Activated T-helper 2 cell treated with anti-CD3 and anti-CD28 coated beads, Interferon-gamma antibody, Interleukin-2, Interleukin-4, amounts not matched to agents 10 μg/mL and 5 μg/mL and 100 μg/mL, durations not matched to agents 14 hours and 24 hours and 36 hours (primary cell): ENCODE measurements at regions not wholly inside any gene's neighbourhood (a gene's known extent, or its start where the extent isn't known, plus 50 kb on each side); places are given as distances from the start of the nearest gene placed in this dataset.
"Not testable (repeated sequence)": the region's sequence is repeated elsewhere in the genome, so short reads cannot be mapped to it uniquely, and the experiment has no call there.

Experiments used
- DNase-seq: peaks from one replicate; pipeline ENCODE4 v3.0.0; 2021; ENCODE audit warnings: low spot score
- H3K27ac Mint-ChIP-seq: one replicate; pipeline ENCODE4 v1.8.0; 2021; ENCODE audit warnings: mixed read lengths
- H3K27me3 Mint-ChIP-seq: one replicate; pipeline ENCODE4 v1.8.0; 2021; ENCODE audit warnings: low read depth, mixed read lengths
- H3K36me3 Mint-ChIP-seq: one replicate; pipeline ENCODE4 v1.8.0; 2021; ENCODE audit warnings: low read depth, mixed read lengths
- H3K4me1 Mint-ChIP-seq: one replicate; pipeline ENCODE4 v1.8.0; 2021; ENCODE audit warnings: low read depth, mixed read lengths
- H3K4me3 Mint-ChIP-seq: one replicate; pipeline ENCODE4 v1.8.0; 2021; ENCODE audit warnings: low read depth, mild to moderate bottlenecking, moderate library complexity, mixed read lengths
- H3K9me3 Mint-ChIP-seq: one replicate; pipeline ENCODE4 v1.8.0; 2021; ENCODE audit warnings: mixed read lengths
- intact Hi-C: fragments of 100-400 bp; cut with micrococcal nuclease; formaldehyde crosslinking; loops from one replicate; pipeline ENCODE4 v1.15.1; 2023

DNA sequence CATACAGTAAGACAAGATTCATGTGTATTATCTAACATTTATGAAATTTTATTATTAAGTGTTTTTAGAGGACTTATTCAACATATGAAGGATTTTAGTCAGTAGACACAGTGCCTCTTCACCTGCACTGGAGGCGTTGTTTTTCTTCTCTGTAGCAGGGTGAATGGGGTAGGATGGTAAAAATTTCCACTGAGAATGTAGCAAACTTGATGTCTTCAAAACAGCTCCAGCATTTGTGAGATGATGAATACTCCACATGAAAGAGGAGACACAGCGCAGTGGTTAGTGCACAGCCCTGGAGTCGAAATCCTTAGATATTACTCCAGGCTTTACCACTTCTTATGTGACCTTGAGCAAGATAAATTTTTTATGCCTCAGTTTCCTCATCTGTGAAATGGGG lies 110.5 kb upstream of the AHI1 start:
- Mint-ChIP-seq H3K9me3 (peaks cover 20% of the 10 kb centered on the region), H3K27ac (no peak overlapping the region), H3K36me3 (peaks cover 48% of the 10 kb centered on the region), H3K4me1 (peaks cover 31% of the 10 kb centered on the region), H3K4me3 (no peak overlapping the region), H3K27me3 (no peaks in the 10 kb centered on the region)
- DNase-seq: no peak
- intact Hi-C loops: no loop called here

DNA sequence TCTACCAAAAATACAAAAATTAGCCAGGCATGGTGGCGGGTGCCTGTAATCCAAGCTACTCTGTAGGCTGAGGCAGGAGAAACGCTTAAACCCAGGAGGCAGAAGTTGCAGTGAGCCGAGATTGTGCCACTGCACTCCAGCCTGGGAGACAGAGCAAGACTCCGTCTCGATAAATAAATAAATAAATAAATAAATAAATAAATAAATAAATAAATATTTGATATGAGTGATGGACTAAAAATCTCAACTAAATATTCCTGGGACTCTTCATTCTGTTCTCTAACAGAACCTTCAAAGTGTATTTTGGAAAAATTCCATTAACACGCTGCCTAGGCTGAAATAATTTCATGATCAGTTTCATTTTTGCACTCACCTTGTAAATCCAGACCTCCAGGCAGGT lies 112.7 kb upstream of the AHI1 start:
- intact Hi-C loops, H3K27ac Mint-ChIP-seq, DNase-seq, H3K27me3 Mint-ChIP-seq, H3K4me3 Mint-ChIP-seq: not testable (repeated sequence)
- Mint-ChIP-seq H3K36me3 (peaks cover 31% of the 10 kb centered on the region), H3K9me3 (peaks cover 20% of the 10 kb centered on the region), H3K4me1 (peaks cover 22% of the 10 kb centered on the region)

DNA sequence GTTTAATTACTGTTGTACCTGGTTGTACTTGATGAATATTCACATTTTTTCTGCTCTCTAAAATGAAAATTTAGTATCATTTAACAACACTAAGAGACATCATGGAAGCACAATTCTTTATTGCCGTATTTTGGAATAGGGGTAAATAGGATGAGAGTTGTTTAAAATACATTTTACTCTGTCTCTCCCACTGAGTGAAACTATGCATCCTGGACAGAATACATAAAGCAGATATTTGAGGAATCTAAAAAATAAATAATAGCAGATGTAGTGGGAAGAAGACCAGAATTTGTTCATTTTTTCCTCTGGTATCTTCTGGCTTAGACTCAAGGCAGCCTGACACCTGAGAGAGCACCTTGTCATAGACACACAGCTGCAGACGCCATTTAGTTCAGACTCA lies 119.1 kb upstream of the AHI1 start:
- intact Hi-C loops: no loop called here
- H3K4me3 Mint-ChIP-seq: no peak overlapping the region
- H3K27me3 Mint-ChIP-seq: no peaks in the 10 kb centered on the region
- H3K27ac Mint-ChIP-seq: peak overlapping the region; percentile 31
- peaks cover 25% of the 10 kb centered on the region for H3K9me3 Mint-ChIP-seq
- DNase-seq: no peak
- H3K4me1 Mint-ChIP-seq: peaks cover 18% of the 10 kb centered on the region
- peaks cover 42% of the 10 kb centered on the region for H3K36me3 Mint-ChIP-seq

DNA sequence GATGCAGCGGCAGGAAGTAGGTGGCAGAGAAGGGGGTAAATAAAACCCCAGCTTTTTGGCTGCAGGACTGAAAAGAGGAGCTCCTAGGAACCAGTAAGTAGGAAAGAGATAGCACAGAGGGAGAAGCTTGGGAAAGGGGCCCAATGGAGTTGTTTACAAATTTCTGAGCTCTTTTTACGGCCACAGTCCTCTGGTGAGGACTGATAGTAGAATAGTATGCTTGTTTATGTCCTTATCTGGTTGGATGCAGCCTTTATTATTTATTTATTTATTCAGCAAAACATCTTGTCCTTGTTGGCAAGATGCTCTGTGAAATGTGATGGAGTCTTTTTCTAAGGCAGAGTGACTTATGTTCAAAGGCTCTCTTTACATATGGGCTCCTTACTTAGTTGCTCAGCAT lies 119.7 kb upstream of the AHI1 start:
- intact Hi-C loops: no loop called here

DNA sequence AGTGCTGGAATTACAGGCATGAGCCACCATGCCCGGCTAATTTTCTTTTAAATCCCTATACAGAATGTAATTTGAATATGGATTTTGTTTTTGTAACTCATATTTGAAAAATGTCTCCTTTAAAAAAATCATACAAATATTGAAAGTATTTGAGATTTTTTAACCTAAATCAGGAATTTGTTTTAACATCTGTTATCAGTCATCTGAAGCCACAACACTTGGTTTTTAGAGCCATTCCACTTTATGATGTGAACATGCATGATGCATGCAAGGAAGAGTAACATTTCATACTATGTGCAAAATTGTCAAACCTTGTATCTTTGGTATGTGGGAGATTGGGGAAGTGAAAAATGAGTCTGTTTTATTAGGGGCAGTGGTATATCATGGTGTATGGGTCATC lies 124.5 kb upstream of the AHI1 start:
- intact Hi-C loops: no loop called here
- Mint-ChIP-seq H3K27ac (peak overlapping the region; percentile 60), H3K9me3 (peaks cover 39% of the 10 kb centered on the region), H3K4me3 (no peak overlapping the region), H3K4me1 (peaks cover 45% of the 10 kb centered on the region), H3K27me3 (no peaks in the 10 kb centered on the region), H3K36me3 (peaks cover 69% of the 10 kb centered on the region)
- DNase-seq: no peak

More for the DNA sequence above, 119.7 kb upstream of the AHI1 start:
- peaks cover 24% of the 10 kb centered on the region for H3K9me3 Mint-ChIP-seq
- H3K4me1 Mint-ChIP-seq: peaks cover 21% of the 10 kb centered on the region
- no peak for DNase-seq
- no peak overlapping the region for H3K4me3 Mint-ChIP-seq
- peak overlapping the region; percentile 31 for H3K27ac Mint-ChIP-seq
- H3K27me3 Mint-ChIP-seq: no peaks in the 10 kb centered on the region
- peaks cover 44% of the 10 kb centered on the region for H3K36me3 Mint-ChIP-seq

DNA sequence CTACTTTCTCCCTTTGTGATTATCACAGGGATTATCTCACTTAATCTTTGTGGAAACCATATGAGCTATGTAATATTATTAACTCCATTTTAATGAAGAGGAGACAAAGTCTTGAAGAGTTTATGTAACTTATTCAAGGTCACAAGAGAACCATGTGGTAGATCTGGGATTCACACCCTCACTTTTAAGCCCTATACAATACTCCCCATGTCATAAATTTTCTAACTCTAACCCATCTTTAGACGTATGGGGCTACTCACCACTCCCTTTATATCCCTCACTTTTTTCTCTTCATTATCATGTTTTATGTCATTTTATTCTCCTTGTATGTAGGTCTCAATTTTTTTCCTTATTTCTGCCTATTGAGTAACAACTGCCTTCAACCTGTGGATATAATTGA lies 126.4 kb upstream of the AHI1 start:
- peaks cover 57% of the 10 kb centered on the region for H3K9me3 Mint-ChIP-seq
- H3K4me1 Mint-ChIP-seq: peaks cover 63% of the 10 kb centered on the region
- peaks cover 83% of the 10 kb centered on the region for H3K36me3 Mint-ChIP-seq
- peak overlapping the region; percentile 98 for H3K27ac Mint-ChIP-seq
- intact Hi-C loops: loop anchor here (1.0 to 2.0 kb wide), 6 partner anchors 16 to 87 kb away; no protein-coding TSS in a partner anchor
- DNase-seq: no peak
- peak overlapping the region; percentile 20 for H3K4me3 Mint-ChIP-seq
- H3K27me3 Mint-ChIP-seq: no peaks in the 10 kb centered on the region

DNA sequence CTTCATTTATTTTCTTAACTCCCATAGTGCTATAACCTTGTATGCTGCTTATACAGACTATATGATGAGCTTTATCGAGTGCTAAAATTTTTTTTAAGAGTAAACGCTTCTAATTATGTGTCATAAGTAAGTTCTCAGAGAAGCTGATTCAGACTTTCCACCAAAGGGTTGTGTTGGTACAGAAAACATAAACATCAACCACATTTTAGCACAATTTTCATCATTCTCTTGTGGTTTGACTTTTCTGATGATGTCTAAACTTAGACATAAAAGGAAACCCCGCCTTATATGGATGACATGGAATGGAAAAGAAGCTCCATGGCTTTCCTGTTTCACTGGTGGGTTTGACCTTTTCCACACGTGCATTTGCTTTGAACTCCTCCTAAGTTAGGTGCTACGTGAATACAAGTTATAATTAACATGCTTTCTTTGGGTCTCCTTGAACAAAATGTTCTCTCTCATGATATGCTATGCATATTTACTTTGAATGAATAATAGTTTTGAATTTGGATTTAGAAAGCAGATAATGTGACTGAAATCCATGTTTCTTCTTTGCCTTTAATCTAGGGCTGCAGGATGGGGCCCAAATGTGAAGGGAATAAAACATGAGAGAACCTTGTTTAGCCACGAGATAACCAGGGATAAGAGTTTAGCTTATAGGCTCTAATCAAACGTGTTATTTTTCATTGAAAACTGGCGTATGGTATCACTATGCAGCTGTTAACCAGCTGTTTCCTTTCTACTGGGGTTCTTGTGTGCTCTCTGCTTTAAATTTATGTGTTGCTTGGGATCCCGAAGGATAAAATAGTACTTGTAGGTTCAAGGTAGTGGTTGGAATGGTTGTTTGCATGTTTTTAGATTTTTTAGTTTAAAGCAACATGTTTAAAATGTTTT lies 127.1 kb upstream of the AHI1 start:
- H3K27ac Mint-ChIP-seq: peak overlapping the region; percentile 98
- peak; percentile 37 for DNase-seq
- peaks cover 61% of the 10 kb centered on the region for H3K9me3 Mint-ChIP-seq
- peaks cover 69% of the 10 kb centered on the region for H3K4me1 Mint-ChIP-seq
- H3K36me3 Mint-ChIP-seq: peaks cover 83% of the 10 kb centered on the region
- no peaks in the 10 kb centered on the region for H3K27me3 Mint-ChIP-seq
- intact Hi-C loops: loop anchor here (1.0 to 2.0 kb wide), 6 partner anchors 16 to 87 kb away; no protein-coding TSS in a partner anchor
- H3K4me3 Mint-ChIP-seq: peak overlapping the region; percentile 20

DNA sequence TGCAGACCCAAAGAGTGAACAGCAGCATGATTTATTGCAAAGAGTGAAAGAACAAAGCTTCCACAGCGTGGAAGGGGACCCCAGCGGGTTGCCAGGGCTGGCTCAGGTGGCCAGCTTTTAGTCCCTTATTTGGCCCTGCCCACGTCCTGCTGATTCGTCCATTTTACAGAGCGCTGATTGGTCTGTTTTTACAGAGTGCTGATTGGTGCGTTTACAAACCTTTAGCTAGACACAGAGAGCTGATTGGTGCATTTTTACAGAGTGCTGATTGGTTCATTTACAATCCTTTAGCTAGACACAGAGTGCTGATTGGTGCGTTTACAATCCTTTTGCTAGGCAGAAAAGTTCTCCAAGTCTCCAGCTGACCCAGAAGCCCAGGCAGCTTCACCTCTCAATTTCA lies 128.5 kb upstream of the AHI1 start:
- intact Hi-C loops, H3K4me3 Mint-ChIP-seq, H3K27me3 Mint-ChIP-seq, DNase-seq: not testable (repeated sequence)
- peak overlapping the region; percentile 98 for H3K27ac Mint-ChIP-seq
- peaks cover 73% of the 10 kb centered on the region for H3K4me1 Mint-ChIP-seq
- H3K9me3 Mint-ChIP-seq: peaks cover 56% of the 10 kb centered on the region
- peaks cover 80% of the 10 kb centered on the region for H3K36me3 Mint-ChIP-seq

DNA sequence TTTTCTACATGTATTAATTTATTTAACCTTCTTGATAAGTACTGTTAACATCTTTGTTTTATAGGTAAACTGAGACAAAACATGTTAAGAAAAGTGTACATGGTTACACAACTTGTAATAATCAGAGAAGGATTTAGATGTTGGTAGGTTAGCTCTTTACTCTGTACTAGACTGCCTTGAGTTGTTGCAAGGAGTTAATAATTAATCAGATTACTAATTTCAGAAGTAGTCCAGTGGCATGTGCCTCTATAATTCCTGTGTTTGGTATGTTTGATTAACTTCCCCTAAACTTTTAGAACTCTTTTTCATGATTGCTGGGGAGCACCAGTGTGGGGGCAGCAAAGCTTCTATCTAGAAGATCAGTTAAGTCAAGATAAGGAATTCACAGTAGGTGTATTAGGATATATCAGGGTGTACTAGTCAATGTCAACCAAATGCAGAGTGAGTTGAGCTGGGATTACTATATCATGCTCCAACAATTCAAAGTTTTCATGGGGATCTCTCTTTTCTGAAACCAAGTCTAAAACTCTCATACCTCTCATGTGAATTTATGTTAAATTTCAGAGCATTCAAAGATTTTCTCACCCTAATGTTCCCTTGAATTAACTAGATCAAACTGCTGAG lies 129.7 kb upstream of the AHI1 start:
- Mint-ChIP-seq H3K27ac (peak overlapping the region; percentile 98), H3K9me3 (peaks cover 56% of the 10 kb centered on the region), H3K4me3 (no peak overlapping the region), H3K36me3 (peaks cover 84% of the 10 kb centered on the region), H3K4me1 (peaks cover 77% of the 10 kb centered on the region), H3K27me3 (no peaks in the 10 kb centered on the region)
- DNase-seq: no peak
- intact Hi-C loops: no loop called here

DNA sequence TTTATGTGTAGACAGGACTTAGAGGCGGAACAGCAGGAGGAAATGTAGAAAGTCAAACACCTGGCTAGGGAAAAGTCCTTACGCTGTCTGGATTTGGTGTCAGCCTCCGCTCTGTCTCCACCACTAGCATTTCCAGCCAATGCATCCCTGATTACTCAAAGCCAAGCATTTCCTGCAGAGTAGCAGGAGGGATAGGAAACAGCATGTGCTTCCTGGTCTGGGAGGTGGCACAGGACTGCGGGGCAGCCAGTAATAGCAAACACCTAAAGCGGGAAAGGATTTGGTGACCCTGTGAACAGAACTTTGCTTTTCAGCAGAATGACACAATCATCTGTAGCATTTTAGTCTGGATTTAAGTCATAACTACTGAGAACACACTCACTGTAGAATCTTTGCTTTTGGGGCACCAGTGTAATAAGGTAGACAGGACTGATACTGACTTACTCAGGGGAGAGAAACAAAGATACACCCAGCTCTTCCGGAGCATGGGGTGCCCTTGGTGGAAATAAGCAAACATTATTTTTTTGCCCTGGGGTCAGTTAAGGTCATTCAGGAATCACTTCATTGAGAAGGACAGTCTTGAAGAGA lies 133.3 kb upstream of the AHI1 start:
- peak overlapping the region; percentile 78 for H3K27ac Mint-ChIP-seq
- H3K27me3 Mint-ChIP-seq: no peaks in the 10 kb centered on the region
- H3K9me3 Mint-ChIP-seq: peaks cover 57% of the 10 kb centered on the region
- no peak overlapping the region for H3K4me3 Mint-ChIP-seq
- intact Hi-C loops: no loop called here
- peaks cover 89% of the 10 kb centered on the region for H3K36me3 Mint-ChIP-seq
- H3K4me1 Mint-ChIP-seq: peaks cover 60% of the 10 kb centered on the region
- DNase-seq: no peak

DNA sequence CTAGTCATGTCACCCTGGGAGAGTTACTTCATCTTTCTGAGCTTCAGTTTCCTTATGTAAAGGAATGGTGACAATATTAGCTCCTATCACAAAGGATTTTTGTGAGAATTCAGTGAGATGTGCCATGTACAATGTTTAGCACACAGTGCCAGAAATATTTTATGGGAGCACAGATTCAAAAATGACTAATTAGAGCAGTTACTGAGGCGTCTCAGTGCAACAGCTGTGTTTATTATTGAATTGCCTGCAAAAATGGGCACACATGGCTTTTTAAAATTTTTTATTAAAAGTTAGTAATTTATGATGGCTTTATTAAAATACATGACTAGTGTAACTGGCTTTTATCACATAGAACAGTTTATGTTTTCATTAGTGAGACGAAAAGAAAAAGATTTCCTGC lies 134.3 kb upstream of the AHI1 start:
- no peak for DNase-seq
- intact Hi-C loops: no loop called here
- Mint-ChIP-seq H3K27ac (peak overlapping the region; percentile 56), H3K27me3 (no peaks in the 10 kb centered on the region), H3K9me3 (peaks cover 55% of the 10 kb centered on the region), H3K4me3 (no peak overlapping the region), H3K4me1 (peaks cover 60% of the 10 kb centered on the region), H3K36me3 (peaks cover 88% of the 10 kb centered on the region)

DNA sequence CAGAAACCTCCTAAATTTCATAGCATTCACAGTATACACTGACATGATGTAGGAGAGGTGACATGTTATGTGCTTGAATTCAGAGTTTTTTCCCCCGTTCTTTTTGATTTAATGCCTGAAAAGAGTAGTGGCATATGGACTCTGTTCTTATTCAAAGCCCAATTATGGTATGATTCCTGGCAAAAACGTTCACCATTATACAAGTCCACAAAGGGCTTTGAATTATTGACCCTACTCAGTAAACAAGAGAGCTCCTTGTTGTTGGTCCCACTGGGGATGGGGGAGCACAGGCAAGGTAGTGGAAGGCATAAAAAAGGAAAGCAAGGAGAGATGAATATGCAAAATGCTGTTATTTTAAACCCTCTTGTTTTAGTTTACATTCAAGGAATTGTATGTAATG lies 136.0 kb upstream of the AHI1 start:
- no peak for DNase-seq
- Mint-ChIP-seq H3K9me3 (peaks cover 48% of the 10 kb centered on the region), H3K27me3 (no peaks in the 10 kb centered on the region), H3K4me3 (no peak overlapping the region), H3K27ac (peak overlapping the region; percentile 20), H3K36me3 (peaks cover 83% of the 10 kb centered on the region), H3K4me1 (peaks cover 54% of the 10 kb centered on the region)
- intact Hi-C loops: no loop called here

DNA sequence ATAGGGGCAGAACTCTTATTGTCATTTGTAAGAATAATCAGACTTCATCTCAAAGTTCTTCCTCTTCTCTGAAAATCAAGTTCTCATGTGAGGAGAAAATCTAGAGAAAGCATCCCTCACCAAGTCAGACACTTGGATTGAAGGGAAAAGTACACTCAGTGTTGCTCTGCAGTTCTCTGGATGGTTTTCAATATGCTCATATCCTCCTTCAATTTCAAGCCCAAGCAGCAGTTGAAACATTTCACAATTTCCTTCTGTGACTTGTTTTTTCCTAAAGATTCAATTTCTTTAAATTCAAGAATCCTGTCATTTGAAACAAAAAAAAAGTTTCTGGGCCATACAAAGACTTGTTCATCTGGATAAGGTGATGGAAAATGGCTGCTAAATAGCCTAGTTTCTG lies 140.2 kb upstream of the AHI1 start:
- peaks cover 44% of the 10 kb centered on the region for H3K9me3 Mint-ChIP-seq
- H3K27ac Mint-ChIP-seq: peak overlapping the region; percentile 79
- H3K27me3 Mint-ChIP-seq: no peaks in the 10 kb centered on the region
- intact Hi-C loops: loop anchor here (2.0 kb wide), 1 partner anchor 51 kb away; no protein-coding TSS in a partner anchor
- peaks cover 83% of the 10 kb centered on the region for H3K36me3 Mint-ChIP-seq
- DNase-seq: no peak
- H3K4me3 Mint-ChIP-seq: peak overlapping the region; percentile 14
- peaks cover 56% of the 10 kb centered on the region for H3K4me1 Mint-ChIP-seq
